CD4-positive, alpha-beta T cell treated with Interleukin-2 at 100 ng/mL for 4 hours (primary cell): ENCODE measurements at regions not wholly inside any gene's neighbourhood (a gene's known extent, or its start where the extent isn't known, plus 50 kb on each side); places are given as distances from the start of the nearest gene placed in this dataset.
"Not testable (repeated sequence)": the region's sequence is repeated elsewhere in the genome, so short reads cannot be mapped to it uniquely, and the experiment has no call there.

ENCODE experiments used
- DNase-seq: peaks from one replicate; pipeline ENCODE4 v3.0.0-alpha.2; 2020; ENCODE audit warnings: low spot score

DNA sequence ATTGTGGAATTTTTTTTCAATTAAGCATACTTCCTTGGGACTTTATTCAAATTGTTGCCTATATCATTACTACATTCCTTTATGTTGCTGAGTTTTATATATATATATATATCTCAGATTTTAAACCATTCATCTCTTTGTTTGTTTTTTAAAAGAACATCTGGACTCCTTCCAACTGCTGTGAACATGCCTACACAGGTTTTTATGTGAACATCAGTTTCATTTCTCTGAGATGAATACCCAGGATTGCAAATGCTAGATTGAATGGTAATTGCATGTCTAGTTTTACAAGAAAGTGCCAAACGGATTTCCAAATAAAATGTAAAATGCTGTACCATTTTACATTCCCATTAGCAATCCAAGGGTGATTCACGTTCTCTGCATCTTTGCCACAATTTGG is 1289.3 kb downstream of the HACE1 start:
- no peak for DNase-seq

DNA sequence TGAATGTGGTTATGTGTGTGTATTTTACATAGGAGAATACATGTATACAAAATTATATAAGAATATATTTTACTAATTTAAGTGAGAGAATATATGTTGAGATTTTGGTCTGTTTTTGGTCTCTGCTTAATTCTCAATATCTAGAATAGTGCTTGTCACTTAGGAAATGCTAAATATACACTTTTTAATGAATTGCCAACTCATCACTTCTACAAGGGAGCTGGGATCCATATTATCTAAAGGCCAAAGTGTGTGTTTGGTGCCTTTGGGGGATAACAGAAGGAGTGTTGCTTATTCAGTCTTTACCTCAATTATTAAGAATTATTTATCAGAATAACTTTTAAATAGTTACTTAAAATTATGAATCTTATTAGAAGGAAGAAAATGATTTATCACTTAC is 1304.8 kb downstream of the HACE1 start:
- DNase-seq: no peak

DNA sequence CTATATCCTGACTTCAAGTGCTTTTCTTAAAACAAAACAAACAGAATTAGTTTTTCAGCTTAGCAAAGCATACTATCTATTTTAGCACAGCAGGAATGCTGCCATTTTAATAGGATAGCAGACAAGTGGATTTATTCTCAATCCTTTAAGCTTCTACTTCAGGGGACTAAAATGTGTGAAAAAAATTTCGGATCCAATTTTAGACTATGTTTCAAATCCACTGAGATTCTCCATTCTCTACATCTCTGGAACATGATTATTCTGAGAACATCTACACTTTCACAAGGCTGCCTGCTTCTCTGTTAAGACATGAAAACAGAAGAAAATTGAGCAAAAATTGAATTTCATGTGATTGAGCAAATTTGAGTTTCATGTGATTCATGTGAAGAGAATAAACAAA is 1321.3 kb downstream of the HACE1 start:
- DNase-seq: no peak

DNA sequence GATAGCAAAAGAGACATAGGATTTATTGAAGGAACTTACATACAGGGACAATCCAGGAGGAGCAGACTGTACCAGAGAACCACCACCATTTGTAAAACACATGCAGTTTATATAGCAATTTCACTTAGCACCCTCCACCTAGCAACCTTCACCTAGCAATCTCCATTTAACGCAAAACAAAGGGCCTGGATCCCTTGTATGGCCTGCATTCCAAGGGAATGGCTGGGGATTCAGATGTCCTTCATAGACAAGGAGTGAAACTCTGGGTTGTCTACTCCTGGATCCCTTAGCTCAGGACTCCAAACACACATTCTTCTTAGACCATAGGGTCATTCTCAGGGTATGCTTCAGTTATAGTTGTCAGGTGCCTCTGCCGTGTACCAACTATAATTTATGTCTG is 1324.9 kb downstream of the HACE1 start:
- no peak for DNase-seq

DNA sequence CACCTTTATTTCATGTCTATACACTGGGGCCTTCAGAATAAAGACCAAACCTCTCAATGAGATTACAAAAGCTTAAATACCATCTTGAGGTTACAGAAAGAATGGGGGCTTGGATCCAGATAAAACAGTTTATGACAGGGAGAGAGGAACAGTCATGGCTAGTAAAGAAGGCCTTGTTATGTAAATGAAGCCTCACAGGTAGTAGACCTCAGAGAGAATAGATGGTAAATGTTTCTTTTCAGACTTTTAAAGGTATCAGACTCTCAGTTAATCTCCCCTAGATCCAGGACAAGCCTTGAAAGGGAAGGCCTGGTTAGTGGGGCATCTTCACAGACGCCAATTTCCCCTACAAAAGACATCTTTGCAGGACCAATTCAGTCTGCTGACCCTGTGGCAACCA is 1325.6 kb downstream of the HACE1 start:
- DNase-seq: no peak

DNA sequence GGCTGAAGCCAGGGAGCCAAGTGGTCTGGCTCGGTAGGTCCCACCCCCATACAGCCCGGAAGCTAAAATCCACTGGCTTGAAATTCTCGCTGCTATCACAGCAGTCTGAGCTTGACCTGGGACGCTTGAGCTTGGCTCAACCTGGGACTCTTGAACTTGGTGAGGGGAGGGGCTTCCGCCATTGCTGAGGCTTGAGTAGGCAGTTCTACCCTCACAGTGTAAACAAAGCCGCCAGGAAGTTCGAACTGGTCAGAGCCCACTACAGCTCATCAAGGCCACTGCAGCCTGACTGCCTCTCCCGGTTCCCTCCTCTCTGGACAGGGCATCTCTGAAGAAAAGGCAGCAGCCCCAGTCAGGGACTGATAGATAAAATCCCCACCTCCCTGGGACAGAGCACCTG is 1337.7 kb downstream of the HACE1 start:
- DNase-seq: no peak

DNA sequence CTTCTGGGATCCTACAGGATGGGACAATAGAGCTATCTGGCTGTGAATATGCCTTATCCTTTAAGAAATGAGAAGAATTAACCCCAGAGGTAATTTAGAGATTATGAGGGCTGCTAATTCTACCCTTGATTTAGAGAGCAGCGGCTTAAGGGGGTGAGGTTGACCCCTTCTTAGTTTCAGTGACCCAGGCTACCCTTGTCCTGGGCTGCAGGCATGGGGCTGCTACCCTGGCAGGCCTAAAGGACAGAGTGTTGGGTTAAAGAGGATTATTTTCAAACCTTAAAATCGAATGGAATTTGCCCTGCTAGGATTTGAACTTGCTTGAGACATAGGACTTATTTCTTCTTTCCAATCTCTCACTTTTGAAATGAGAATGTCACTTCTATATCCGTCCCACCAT is 1343.4 kb downstream of the HACE1 start:
- no peak for DNase-seq

DNA sequence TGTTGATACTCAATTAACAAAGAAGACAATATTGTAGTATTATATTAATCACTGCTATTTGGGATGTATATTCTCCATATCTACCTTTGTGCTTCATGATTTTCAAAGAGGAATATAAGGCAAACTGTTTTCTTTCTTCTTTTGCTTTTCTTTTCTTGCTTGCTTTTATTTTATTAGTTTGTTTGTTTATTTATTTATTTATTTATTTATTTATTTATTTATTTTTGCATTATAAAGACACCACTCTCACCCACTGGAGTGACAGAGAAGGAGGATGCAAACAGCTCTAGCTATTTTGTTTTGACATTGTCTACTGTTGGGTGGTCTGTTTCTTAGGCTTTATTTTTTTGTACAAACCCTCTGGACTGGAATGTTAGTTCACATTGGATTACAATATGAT is 1352.7 kb downstream of the HACE1 start:
- no peak for DNase-seq

DNA sequence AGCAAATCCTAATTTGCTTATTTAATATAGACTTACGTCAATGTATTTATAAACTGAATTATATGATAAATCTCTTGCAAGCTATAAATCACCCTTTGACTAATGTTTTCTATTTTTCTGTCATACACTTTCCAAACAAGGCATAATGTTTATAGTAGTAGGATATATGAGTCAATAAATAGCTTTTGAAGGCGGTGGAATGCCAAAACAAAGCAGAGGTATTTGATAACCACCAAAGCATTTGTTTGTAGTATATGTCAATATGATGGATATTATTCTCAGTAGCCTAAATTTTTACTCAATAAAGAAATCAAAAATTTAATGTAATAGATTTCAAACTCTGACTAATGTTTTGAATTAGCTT is 1354.6 kb downstream of the HACE1 start:
- DNase-seq: no peak

DNA sequence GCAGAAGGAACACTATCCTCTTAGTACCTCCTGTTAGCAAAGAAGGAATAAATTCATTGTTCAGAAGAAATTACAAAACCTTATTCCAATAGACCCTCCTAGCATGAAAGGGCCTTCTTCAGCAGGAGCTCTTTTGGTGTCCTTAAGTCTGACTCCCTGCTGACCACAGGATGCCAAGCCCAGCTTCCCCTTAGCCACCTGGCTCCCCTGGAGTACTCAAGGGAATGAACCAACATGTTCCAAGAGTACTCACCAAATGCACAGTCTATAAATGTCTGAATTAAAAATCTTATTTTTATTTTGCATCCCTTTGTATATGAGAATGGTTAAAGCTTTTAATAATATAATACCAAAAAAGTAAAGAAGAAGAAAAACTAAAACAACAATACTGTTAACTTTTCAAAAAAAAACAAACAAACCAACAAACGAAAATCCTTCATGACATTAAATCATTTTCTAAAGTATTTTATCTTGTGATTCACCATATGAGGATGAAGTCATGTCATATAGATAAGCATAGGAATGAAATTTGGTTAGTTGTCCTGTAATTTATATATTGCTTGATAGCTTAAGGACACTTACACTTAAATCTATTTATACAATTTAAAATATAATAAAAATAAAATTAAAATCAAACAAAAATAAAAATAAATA is 1355.1 kb downstream of the HACE1 start:
- DNase-seq: no peak

DNA sequence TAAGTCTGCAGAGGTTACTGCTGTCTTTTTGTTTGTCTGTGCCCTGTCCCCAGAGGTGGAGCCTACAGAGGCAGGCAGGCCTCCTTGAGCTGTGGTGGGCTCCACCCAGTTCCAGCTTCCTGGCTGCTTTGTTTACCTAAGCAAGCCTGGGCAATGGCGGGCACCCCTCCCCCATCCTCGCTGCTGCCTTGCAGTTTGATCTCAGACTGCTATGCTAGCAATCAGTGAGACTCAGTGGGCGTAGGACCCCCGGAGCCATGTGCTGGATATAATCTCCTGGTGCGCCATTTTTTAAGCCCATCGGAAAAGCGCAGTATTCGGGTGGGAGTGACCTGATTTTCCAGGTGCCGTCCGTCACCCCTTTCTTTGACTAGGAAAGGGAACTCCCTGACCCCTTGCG is 1363.1 kb downstream of the HACE1 start:
- not testable (repeated sequence) for DNase-seq

DNA sequence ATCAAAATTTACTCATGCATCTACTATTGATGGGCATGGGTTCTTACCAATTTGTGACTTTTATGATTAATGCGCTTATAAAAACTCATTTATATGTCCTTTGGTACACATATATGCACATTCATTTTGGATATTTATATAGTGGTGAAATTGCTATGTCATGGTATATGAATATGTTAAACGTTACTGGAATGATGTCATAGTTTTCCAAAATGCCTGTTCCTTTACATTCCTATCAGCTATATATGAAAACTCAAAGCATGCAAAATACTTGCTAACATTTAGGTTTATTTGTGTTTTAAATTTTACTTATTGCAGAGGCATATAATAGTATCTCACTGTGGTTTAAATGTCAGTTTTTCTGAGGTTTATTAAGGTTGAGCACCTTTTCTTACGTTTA is 1403.1 kb downstream of the HACE1 start:
- DNase-seq: no peak

DNA sequence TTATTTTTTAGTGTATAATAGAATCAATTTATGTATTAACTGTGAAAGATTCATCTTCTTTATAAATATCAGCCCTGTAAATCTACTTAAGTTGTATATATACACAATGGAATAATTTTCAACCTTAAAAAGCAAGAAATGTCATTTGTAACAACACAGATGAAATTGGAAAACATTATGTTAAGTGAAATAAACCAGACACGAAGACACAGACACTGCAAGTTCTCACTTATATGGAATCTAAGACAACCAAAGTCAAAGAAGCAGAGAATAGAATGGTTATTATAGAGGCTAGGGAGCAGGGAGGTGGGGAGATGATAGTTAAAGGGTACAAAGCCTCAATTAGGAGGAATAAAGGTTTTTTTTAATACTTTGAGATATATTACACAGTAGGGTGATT is 1404.4 kb downstream of the HACE1 start:
- DNase-seq: no peak

DNA sequence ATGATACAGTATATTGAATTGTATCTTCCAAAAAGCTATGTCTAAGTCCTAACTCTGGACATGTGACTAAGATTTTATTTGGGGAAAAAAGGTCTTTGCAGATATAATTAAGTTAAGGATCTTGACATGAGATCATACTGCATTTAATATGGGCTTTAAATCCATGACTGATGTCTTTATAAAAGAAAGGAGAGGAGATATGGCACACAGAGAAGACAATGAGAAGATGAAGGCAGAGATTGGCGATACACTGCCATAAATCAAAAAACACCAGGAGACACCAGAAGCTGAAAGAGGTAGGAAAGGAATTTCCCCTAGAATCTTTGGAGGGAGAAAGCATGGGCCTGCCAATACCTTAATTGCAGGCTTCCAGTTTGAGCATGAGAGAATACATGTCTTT is 1450.2 kb downstream of the HACE1 start:
- no peak for DNase-seq

DNA sequence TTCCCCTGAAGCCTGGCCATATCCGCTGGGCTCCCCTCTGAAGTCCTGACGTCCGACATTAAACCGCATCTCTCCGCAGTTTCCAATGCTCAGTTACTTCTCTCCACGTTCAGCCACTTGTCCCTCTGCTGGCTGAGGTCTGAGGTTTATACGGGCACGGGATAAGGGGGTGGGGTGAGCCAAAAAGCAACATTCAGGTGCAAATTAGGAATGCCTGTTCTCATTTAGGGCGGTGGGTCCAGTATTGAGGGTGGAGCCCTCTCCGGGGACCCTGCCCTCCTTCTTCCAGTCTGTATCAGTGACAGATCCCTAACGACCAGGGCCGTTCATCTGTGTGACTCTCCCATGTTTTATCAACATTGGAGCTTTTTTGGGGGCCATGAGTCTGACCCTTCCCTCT is 1454.4 kb downstream of the HACE1 start:
- no peak for DNase-seq

DNA sequence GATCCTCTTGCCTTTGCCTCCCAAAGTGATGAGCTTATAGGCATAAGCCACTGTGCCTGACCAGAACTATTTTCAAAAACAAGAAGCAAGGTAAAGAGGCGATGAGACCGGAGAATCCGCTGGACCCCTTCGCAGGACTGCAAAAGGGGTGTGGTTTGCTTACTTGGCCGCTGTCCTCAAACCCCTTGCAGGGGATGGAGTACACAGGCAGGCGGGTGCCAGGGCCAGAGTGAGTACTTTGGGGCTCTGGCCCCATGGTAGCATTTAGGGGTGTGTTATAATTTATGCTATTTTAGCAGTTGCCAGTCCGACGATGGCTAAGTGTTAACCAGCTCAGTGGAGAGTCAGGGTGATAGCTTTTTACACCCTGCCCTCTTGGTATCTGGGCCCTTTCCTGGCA is 1454.9 kb downstream of the HACE1 start:
- DNase-seq: no peak

DNA sequence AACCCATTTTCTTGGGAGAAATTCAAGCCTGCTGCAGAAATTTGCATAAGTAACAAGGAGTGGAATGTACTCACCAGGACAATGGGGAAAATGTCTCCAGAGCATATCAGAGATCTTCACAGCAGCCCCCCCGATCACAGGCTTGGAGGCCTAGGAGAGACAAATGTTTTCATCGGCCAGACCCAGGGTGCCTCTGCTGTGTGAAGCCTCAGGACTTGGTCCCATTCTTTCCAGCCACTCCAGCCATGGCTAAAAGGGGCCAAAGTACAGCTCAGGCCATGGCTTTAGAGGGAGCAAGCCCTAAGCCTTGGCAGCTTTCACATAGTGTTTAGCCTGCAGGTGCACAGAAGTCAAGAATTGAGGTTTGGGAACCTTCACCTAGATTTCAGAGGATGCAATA is 1463.0 kb downstream of the HACE1 start:
- DNase-seq: no peak

DNA sequence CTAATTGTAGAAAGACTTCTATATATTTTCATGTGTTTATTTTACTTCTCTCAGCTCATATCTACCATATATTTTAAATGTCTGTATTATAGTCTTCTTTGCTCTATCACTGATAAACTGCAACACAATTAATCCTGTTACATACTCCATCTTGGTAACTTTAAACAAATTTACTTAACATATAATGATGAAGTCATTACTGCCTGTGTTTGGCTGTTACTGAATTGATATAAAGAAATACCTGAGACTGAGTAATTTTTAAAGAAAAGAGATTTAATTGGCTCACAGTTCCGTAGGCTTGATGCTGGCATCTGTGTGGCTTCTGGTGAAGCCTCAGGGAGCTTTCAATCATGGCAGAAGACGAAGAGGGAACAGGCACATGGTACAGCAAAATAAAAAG is 1480.4 kb downstream of the HACE1 start:
- DNase-seq: no peak

DNA sequence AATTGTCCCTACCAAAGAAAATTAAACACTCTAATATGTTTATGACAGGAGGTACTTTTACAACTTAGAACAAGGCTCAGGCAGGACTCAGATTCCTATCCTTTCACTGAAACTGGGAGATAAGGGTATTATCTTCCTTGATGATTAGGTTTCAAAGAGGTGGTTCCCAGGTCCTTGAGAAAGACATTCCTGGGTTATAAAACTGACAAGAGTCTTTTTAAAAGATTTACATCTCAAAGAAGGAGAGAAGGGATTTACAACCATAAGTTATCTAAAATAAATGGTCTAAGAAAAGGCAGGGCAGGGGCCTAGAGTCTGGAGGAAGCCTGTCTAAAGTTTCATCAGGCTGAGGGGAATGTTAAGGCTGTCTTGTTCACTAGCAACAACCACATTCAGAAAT is 1492.5 kb downstream of the HACE1 start:
- DNase-seq: no peak

DNA sequence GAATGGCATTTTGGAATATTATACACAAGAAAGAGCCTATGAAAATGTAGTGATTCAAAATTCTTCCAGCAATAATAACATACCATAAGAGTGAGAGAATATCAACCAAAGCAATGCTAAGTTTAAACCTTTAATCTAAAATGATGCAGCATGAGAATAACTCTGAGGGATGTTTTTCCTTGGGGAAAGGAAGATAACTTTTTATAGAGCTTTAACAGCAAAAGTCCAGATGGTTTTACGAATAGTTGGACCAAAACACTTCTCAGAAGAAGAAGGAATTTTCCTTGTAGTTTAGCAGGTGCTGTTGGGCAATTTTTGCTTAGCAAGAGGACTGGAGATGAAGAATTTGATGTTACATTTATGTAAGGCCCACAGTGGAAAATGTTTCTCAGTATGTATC is 1503.2 kb downstream of the HACE1 start:
- DNase-seq: no peak

DNA sequence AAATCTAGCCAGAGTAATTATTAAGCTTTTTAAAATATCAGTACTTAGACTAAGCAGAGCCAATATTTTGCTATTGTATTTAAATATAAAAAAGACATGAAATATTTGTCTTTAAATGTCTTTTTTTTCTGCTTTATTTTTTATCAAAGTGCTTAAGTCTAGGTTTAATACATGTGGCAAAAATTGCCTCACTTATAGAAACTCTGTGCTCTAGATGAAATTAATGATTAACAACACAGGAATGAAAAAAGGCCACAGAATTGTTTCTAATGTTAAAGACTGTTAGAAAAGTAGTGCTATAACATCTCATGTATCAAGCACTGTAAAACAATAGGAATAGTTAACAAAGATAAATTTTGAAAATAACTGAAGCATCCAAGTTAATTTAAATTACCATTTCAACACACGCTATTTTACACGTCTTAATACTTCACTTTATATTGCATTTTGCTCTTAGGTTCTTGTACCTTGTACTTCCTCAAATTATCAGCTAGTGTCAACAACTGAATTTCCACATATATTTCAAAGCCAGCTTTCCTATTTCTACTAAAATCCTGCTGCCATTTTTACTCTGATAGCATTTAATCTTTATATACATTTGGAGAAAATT is 1515.1 kb downstream of the HACE1 start:
- DNase-seq: no peak

DNA sequence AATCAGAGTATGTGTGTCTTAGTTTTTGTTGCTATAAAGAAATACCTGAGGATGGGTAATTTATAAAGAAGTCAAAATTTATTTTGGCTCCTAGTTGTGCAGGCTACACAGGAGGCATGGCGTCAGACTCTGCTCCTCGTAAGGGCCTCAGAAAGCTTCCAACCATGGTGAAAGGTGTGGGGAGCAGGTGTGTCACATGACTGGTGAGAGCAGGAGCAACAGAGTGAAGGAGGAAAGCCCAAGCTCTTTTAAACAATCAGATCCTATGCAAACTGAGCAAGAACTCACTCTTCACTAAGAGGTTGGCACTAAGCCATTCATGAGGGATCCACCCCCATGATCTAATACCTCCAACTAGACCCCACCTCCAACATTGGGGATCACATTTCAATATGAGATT is 1524.3 kb downstream of the HACE1 start:
- no peak for DNase-seq

DNA sequence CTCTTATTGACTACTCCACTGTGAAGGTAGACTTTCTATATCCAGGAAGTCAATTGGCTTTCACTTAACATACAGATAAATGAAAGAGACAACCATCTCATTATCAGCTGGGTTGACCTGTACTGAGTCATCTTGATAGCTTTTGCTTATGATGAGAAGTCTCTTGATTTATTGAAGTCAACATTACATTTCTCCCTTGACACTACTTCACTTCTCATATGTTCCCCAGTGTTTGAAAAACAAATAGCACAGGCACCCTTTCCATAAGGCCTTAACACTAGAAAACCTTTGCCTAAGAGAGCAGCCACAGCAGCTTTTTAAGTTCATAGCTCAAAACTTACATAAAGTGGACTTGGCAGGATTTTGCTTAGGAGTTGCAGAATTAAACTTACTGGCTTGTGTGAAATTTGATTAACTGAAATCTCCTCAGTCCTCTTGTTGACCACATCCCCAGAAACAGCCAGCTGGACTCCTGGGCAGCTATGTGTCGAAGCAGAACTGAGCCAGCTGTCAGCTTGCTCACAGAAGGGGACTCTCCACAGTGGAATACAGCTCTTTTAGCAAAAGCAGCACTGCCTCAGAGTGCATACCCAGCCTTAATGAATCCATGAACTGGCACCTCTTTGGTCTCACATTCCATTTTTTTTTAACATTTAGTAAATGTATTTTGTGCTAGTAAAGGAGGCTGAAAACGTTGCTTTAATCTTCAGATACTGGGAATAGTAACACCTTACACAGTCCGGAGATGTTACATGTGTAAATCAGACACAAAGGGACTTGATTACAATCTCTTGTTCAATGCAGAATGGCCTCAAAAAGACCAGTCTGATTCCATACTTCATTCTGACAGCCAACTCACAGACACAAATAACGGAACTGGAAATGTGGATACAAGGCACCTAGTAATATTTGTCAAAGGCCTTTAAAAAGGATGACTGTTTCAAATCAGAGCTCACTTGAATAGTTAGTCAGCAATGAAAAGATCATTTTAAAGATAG is 1532.7 kb downstream of the HACE1 start:
- no peak for DNase-seq
